ENCODE measurements at regions not wholly inside any gene's neighbourhood (a gene's known extent, or its start where the extent isn't known, plus 50 kb on each side); places are given as distances from the start of the nearest gene placed in this dataset.
A peak's percentile ranks its signal among the peaks of the same experiment; 100 is the strongest.
"Not testable (repeated sequence)": the region's sequence is repeated elsewhere in the genome, so short reads cannot be mapped to it uniquely, and the experiment has no call there.

DNA sequence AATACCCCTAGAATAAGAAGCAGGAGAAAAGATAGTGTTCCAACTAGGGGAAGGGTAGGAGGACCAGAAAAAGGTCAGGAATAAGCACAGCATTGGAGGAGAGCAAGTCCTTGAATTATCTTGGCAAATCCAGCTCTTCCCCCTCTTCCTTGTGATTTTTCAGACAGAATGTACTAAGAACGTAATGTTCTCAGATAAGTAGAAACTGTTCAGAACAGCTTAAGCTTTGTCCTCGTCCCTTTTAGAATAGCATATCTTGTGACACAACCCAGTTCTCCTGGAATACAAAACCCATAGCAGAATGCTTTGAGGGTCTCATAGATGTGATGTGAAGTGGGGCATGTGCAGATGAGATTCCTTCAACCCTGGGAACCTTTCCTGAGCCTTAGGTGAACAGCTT, 97.4 kb downstream of the EMB start:
- DNase-seq (ENCODE audit: low read depth): no peak

DNA sequence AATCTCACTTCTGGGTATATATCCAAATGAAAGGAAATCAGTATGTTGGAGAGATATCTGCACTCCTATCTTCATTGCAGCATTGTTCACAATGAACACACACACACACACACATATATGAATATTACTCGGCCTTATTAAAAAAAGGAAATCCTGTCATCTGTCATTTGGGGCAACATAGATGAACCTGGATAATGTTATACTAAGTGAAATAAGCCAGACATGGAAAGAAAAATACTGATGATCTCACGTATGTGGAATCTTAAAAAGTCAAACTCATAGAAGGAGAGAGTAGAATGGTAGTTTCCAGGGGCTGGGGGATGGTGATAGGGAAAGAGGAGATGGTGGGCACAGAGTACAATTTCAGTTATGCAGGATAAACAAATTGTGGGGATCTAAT, 100.3 kb downstream of the EMB start:
- DNase-seq (ENCODE audit: low read depth): peak; percentile 3

DNA sequence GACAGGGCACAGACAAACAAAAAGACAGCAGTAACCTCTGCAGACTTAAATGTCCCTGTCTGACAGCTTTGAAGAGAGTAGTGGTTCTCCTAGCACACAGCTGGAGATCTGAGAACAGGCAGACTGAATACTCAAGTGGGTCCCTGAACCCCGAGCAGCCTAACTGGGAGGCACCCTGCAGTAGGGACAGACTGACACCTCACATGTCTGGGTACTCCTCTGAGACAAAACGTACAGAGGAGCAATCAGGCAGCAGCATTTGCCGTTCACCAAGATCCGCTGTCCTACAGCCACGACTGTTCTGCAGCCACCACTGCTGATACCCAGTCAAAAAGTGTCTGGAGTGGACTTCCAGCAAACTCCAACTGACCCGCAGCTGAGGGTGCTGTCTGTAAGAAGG, 110.5 kb downstream of the EMB start:
- not testable (repeated sequence) for DNase-seq (ENCODE audit: low read depth)

DNA sequence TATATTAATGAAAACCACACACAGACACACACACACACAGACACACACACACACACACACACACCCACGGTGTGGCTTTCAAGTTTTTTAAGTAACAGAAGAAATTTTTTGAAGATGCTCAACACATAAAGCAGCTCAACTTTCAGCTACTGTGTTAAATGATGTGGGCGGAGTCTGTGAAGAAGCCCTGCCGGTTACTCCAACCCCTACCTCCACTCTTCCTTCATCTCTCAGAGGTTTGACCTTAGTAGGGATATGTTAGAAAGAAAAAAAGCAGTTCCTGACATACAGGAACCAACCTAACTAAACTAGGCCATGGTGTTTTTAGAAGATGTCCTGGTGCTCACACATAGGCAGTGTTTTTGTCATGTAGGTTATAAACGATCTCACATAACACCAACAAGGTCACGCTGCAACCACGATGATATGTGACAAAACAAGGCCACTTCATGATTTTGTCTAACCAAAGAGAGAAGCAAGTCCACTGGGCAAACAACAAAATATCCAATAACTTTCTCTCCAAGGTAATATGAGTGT, 112.8 kb downstream of the EMB start:
- no peak for DNase-seq (ENCODE audit: low read depth)

DNA sequence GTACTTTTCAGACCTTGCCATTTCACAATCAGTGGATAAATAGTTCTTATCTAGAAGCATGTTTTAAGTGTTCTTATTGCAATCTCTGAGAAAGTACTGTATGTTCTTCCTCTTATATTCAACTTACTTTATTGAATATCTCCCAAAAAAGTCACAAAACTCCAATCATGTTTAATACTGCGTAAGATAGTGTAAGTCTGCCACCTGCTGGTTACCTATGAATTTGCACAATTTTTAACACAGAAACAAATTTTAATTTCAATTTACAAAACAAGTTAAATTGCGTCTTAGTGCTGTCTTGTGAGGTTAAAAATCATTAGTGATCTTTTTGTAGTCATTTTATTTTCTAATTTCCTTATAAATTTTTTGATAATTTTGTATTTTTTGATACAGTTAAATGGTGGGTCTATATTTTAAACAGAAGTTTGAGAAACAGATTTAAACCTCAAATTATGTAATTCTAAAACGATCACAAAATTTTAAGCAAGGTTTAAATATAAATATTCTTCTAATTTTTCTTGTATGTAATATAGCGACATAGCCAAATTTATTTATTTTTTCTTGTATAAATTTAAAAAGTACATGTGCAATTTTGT, 115.8 kb downstream of the EMB start:
- no peak for DNase-seq (ENCODE audit: low read depth)

DNA sequence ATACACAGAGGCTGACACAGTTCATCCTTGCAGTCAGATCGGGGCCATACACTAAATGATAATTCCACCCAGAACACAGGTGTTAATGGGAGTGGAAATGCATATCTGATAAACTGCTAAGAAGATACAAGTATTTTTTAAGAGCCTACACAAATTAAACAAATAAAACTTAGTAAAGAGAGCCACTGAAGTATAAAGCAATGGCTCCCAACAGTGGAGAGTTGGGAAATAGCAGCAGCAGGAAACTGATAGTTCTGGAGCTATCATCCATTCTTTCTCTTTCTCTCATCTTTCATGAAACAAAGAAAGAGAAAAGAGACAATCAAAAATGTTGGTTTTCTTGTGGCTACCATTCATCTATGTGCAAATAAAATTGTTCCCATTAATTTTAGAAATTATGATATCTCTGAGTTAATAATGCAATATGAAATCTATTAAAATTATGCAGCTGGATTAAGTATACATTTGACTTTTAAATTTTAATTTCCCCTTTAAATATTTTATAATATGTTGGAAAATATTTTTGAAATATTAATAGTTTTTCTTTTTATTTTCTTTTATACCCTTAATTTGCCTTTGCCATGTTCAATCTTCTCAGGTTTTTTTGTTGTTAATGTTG, 120.8 kb downstream of the EMB start:
- no peak for DNase-seq (ENCODE audit: low read depth)

DNA sequence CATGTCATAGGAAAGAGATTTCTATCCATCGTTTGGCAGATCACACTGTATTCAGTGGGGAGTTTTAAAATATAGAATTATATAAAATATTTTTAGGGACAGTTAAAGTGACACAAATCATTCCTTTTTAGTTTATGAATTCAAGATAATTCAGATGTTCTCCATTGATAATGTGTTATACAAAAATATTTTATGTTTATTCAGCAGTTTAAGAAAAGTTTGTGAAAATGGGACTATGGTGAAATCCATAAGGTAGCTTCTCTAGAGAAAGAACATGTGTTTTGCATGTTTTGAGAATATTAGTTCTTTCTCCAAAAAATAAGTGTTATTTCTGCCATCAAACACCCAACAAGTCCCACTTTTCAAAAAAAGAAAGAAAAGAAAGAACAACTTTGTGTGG, 122.9 kb downstream of the EMB start:
- no peak for DNase-seq (ENCODE audit: low read depth)

DNA sequence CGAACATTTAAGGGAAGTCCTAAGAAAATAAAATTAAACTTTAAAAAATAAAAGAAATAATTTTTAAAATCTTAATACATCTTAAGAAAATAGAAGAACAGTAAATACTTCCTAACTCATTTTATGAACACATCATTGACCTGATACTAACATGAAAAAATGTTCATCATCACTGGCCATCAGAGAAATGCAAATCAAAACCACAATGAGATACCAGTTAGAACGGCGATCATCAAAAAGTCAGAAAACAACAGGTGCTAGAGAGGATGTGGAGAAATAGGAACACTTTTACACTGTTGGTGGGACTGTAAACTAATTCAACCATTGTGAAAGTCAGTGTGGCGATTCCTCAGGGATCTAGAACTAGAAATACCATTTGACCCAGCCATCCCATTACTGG, 134.6 kb downstream of the EMB start:
- DNase-seq (ENCODE audit: low read depth): not testable (repeated sequence)

DNA sequence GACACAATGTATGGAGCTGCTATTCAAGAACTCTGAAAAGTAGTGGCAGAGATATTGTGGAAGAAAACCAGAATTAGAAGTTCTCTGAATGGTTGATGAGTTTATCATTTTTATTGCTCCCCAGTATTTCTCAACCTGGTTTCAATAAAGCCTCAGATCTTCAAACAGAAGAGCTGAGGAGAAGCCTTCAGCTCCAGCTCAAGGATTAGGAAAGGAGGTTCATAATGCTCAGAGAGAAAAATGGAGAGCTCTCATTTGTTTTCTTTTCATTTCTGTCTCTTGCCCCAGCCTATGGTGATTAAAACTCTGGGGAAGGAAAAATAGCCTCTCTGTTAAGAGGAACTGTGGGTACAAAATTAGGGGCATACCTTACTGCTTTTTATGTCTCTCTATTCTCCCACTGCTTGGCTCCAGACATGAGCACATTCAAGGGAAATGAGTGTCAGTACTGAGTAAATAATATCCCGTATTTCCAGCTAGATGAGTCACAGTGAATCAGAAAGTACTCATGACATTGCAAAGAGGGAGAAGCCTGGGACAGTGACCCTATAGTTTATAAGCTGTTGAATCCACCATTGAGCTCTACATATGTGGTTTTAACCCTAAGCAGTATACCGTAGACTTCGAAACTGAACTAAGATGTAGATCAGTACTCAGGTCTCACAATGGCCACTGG, 138.1 kb downstream of the EMB start:
- peak; percentile 22 for DNase-seq (ENCODE audit: low read depth)

DNA sequence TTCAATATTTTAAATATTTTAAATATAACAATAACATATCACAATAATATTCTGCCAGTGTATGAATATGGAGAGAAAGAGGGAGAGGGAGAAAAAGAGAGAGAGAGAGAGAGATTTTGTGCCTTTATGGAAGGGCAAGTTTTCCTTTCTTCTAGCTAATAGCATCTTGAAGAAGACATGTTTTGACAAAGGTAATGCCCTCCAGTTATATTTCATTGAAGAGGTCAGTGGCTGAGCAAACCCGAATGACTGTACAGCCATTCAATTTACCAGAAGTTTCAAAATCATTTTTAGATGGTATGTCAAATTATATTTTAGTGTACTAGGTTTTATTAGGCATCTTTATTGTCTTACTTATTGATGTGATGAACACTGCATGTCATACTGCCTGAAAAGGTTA, 139.3 kb downstream of the EMB start:
- no peak for DNase-seq (ENCODE audit: low read depth)

DNA sequence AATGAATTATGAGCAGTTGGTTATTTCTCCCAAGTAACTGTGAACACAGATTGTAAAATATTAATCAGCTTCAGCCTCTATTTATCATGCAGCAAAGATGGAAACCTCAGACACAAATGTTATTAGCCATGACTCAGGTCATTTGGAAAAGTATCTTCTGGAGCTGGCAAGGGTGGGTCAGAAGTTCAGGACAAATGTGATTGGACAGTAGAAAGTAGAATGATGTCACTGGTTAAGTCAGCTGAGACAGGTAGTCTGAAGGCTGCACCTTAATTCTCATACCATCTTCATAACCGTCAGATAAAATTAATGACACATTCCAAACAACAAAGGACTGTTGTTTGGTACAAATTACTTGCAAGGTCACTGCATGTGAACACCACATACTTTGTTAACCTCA, 140.2 kb downstream of the EMB start:
- DNase-seq (ENCODE audit: low read depth): no peak

DNA sequence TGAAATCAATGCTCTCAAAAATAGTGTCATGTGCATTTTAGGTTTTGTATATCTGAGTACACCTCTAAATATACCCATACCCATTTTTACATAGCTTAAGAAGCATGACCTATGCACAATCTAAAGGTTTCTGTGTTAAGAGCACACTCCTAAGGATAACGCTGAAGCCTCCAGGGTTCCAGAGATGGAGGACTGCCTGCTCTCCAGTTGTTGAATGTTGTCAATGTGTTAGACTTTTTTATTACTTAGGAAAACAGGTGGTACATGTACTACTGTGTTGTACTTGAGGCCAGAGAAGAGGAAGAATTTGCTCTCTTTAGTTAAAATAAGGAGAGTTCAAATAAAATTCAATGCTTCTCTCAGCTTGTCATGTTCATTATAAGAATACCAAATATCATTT, 141.2 kb downstream of the EMB start:
- DNase-seq (ENCODE audit: low read depth): no peak

DNA sequence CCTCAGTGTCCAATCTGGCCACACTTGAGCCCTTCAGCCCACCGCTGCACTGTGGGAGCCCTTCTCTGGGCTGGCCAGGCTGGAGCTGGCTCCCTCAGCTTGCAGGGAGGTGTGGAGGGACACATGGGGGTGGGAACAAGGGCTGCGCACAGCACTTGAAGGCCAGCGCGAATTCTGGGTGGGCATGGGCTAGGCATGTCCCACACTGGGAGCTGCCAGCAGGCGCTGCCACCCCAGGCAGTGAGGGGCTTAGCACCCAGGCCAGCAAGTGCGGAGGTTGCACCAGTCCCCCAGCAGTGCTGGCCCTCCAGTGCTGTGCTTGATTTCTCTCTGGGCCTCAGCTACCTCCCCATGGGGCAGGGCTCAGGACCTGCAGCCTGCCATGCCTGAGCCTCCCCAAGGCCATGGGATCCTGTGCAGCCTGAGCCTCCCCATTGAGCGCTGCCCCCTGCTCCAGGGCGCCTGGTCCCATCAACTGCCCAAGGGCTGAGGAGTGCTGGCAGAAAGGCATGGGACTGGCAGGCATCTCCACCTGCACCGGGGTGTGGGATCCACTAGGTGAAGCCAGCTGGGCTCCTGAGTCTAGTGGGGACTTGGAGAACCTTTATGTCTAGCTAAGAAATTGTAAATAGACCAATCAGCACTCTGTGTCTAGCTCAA, 148.2 kb downstream of the EMB start:
- no peak for DNase-seq (ENCODE audit: low read depth)

DNA sequence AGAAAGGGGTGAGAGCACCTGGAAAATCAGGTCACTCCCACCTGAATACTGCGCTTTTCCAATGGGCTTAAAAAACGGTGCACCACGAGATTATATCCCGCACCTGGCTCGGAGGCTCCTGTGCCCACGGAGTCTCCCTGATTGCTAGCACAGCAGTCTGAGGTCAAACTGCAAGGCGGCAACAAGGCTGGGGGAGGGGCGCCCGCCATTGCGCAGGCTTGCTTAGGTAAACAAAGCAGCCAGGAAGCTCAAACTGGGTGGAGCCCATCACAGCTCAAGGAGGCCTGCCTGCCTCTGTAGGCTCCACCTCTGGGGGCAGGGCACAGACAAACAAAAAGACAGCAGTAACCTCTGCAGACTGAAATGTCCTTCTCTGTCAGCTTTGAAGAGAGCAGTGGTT, 160.6 kb downstream of the EMB start:
- not testable (repeated sequence) for DNase-seq (ENCODE audit: low read depth)
